ENCODE measurements at regions not wholly inside any gene's neighbourhood (a gene's known extent, or its start where the extent isn't known, plus 50 kb on each side); places are given as distances from the start of the nearest gene placed in this dataset.
"Not testable (repeated sequence)": the region's sequence is repeated elsewhere in the genome, so short reads cannot be mapped to it uniquely, and the experiment has no call there.

- TF ChIP-seq CTCF (IDR thresholded peaks at IDR 0.05); POLR2A (IDR thresholded peaks at IDR 0.05; ENCODE audit: low read depth); POLR2AphosphoS5 (IDR thresholded peaks at IDR 0.05); EP300 (IDR thresholded peaks at IDR 0.05): not testable (repeated sequence)
Measured at GRCh38 chr2:89291717-89292298, 600.3 kb downstream of the RPIA start.
